ENCODE measurements at regions not wholly inside any gene's neighbourhood (a gene's known extent, or its start where the extent isn't known, plus 50 kb on each side); places are given as distances from the start of the nearest gene placed in this dataset.
"Not testable (repeated sequence)": the region's sequence is repeated elsewhere in the genome, so short reads cannot be mapped to it uniquely, and the experiment has no call there.

DNA sequence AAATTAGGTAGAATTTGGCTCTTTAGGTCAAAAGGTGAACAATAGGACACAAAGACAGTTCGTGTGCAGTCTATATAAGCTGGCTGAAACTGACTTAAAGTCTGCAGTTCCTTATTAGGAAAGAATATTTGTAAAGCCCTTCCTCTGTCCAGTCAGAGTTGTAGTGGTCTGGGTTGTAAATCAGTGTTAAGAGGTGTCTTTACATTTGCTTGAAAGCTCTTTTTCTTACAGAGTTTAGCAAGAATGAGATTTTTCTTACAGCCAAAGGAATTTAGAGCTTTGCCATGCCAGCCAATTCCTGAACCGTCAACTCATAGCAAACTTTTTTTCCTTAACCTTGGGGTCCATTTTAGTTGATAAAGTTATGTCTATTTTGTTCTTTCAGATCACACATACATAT lies 786.1 kb upstream of the CTNND2 start:
- TF ChIP-seq, protein P1, sequence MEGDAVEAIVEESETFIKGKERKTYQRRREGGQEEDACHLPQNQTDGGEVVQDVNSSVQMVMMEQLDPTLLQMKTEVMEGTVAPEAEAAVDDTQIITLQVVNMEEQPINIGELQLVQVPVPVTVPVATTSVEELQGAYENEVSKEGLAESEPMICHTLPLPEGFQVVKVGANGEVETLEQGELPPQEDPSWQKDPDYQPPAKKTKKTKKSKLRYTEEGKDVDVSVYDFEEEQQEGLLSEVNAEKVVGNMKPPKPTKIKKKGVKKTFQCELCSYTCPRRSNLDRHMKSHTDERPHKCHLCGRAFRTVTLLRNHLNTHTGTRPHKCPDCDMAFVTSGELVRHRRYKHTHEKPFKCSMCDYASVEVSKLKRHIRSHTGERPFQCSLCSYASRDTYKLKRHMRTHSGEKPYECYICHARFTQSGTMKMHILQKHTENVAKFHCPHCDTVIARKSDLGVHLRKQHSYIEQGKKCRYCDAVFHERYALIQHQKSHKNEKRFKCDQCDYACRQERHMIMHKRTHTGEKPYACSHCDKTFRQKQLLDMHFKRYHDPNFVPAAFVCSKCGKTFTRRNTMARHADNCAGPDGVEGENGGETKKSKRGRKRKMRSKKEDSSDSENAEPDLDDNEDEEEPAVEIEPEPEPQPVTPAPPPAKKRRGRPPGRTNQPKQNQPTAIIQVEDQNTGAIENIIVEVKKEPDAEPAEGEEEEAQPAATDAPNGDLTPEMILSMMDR (IDR thresholded peaks at IDR 0.05; ENCODE audit: borderline replicate concordance, control extremely low read depth, extremely low read depth, insufficient read depth, missing control alignments): no peak
- in situ Hi-C loops (cut with MboI; ENCODE audit: low sequenced_read_pairs, unreplicated experiment): no loop called here
- DNase-seq (ENCODE audit: low spot score): no peak

DNA sequence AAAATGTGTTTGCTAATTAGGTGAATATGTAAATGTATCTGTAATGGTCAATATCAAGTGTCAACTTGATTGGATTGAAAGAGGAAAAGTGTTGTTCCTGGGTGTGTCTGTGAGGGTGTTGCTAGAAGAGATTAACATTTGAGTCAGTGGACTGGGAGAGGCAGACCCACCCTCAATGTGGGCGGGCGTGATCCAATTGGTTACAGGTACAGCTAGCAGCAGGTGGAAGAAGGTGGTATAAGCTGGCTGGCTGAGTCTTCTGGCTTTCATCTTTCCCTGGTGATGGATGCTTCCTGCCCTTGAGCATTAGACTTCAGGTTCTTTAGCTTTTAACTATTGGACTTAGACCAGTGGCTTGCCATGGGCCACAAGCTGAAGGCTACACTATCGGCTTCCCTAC lies 779.0 kb upstream of the CTNND2 start:
- TF ChIP-seq, protein P1 (IDR thresholded peaks at IDR 0.05; ENCODE audit: borderline replicate concordance, control extremely low read depth, extremely low read depth, insufficient read depth, missing control alignments): no peak
- DNase-seq (ENCODE audit: low spot score): no peak
- in situ Hi-C loops (cut with MboI; ENCODE audit: low sequenced_read_pairs, unreplicated experiment): no loop called here

DNA sequence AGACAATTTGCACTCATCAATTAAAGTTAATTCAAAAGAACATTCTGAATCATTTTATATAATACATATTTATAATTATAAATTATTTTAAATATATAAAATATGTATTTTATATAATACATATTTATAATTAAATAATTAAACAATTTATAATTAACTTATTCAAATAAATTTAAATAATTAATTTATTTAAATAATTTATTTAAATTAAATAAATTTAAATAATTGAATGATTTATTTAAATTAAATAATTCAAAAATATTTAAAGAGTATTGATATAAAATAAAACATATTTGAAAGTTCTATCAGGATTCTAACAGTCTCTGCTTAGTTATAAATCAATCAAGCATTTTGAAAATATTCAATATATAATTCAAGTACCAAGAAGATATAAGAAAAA lies 775.5 kb upstream of the CTNND2 start:
- TF ChIP-seq, protein P1 (IDR thresholded peaks at IDR 0.05; ENCODE audit: borderline replicate concordance, control extremely low read depth, extremely low read depth, insufficient read depth, missing control alignments): no peak
- in situ Hi-C loops (cut with MboI; ENCODE audit: low sequenced_read_pairs, unreplicated experiment): no loop called here
- DNase-seq (ENCODE audit: low spot score): no peak

DNA sequence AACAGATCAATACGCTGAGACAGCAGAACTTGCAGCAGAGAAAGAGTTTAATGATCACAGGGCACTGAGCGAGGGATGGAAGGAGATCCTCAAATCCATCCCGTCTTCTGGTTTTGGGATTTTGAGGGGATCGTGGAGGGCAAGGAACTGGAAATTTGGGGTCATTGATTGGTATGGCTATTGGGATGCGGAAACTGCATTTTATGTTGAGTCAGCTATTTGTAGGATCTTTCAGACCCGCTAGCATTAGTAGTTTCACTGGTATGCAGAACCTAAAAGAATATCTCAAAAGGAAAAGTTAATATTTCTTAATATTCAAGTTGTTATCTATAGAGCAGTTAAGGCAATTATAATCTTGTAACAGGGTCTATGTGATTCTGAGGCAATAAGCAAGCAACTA lies 771.7 kb upstream of the CTNND2 start:
- in situ Hi-C loops (cut with MboI; ENCODE audit: low sequenced_read_pairs, unreplicated experiment): no loop called here
- TF ChIP-seq, protein P1 (IDR thresholded peaks at IDR 0.05; ENCODE audit: borderline replicate concordance, control extremely low read depth, extremely low read depth, insufficient read depth, missing control alignments): no peak
- no peak for DNase-seq (ENCODE audit: low spot score)

DNA sequence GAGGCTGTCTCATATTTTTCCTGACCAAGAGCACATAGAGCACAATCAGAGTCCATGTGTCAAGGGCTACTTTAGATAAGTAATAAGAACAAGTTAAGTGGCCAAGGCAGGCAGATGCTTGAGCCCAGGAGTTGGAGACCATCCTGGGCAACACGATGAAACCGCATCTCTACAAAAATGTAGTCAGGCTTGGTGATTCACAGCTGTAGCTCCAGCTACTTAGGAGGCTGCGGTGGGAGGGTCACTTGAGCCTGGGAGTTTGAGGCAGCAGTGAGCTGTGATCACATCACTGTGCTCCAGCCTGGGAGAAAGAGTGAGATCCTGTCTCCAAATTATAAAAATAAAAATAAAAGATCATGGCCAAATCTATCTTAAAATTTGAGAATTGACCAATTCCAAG lies 767.9 kb upstream of the CTNND2 start:
- TF ChIP-seq, protein P1 (IDR thresholded peaks at IDR 0.05; ENCODE audit: borderline replicate concordance, control extremely low read depth, extremely low read depth, insufficient read depth, missing control alignments): no peak
- DNase-seq (ENCODE audit: low spot score): no peak
- in situ Hi-C loops (cut with MboI; ENCODE audit: low sequenced_read_pairs, unreplicated experiment): no loop called here

DNA sequence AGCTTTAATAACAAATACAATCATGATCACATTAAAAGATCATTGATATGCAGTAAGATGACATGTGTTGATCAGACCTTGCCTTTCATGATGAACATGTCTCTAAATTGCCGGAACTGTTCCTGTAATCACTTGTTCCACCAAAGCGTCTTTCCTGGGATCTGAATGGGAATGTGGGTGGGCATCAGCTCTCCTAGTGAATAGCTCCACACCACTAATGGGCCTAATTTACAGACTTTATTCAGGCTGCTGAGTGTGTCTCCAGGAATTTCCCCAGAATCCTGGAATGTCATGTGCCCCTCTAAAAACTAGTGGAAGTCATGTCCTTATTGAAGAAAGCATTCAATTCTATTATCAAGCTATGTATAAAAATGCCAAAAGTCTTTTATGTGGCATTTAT lies 765.1 kb upstream of the CTNND2 start:
- in situ Hi-C loops (cut with MboI; ENCODE audit: low sequenced_read_pairs, unreplicated experiment): no loop called here
- TF ChIP-seq, protein P1 (IDR thresholded peaks at IDR 0.05; ENCODE audit: borderline replicate concordance, control extremely low read depth, extremely low read depth, insufficient read depth, missing control alignments): no peak
- DNase-seq (ENCODE audit: low spot score): no peak

DNA sequence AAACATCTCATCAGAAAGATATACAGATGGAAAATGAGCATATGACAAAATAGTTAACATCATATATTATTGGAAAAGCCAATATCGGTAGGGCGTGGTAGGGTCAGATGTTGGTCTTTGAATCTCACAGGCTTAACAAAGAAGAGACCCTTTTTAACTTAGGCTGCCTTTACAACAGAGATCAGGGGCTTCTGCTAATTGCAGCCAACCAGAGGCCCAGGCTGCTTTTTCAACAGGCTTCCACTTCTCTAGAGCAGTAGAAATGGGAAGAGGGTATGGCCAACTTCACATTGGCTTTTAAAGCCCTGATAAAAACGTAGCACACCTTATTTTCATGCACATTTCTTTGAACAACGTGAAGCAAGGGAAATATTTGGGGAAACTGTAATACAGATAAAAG lies 764.3 kb upstream of the CTNND2 start:
- TF ChIP-seq, protein P1 (IDR thresholded peaks at IDR 0.05; ENCODE audit: borderline replicate concordance, control extremely low read depth, extremely low read depth, insufficient read depth, missing control alignments): no peak
- no peak for DNase-seq (ENCODE audit: low spot score)
- in situ Hi-C loops (cut with MboI; ENCODE audit: low sequenced_read_pairs, unreplicated experiment): no loop called here

DNA sequence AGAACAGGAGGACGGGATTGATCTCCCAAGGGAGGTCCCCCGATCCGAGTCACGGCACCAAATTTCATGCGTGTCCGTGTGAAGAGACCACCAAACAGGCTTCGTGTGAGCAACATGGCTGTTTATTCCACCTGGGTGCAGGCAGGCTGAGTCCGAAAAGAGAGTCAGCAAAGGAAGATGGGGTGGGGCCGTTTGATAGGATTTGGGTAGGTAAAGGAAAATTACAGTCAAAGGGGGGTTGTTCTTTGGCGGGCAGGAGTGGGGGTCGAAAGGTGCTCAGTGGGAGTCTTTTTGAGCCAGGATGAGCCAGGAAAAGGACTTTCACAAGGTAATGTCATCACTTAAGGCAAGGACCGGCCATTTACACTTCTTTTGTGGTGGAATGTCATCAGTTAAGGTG lies 763.6 kb upstream of the CTNND2 start:
- DNase-seq (ENCODE audit: low spot score); in situ Hi-C loops (cut with MboI; ENCODE audit: low sequenced_read_pairs, unreplicated experiment): not testable (repeated sequence)

DNA sequence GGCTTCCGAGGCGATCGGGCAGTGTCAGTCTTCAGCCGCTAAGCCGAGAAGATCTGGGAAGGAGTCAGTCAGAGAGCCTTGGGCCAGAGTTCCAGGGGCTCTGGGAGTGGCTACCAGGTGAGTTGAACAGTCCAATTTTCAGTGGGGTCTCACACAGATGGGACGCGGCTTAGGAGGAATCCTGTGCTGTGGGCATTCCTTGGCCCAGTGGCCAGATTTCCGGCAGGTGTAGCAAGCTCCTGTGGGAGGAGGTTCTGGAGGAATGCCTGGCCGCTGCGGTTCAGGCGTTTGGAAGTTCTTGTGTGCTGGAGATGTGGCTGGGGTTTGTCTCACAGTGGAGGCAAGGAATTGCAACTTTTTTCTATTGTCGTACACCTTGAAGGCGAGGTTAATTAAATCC lies 761.5 kb upstream of the CTNND2 start:
- DNase-seq (ENCODE audit: low spot score); in situ Hi-C loops (cut with MboI; ENCODE audit: low sequenced_read_pairs, unreplicated experiment): not testable (repeated sequence)

All from GM13976 (cell line).